Lower leg skin (tissue), 3 donors: ENCODE measurements at regions not wholly inside any gene's neighbourhood (a gene's known extent, or its start where the extent isn't known, plus 50 kb on each side); places are given as distances from the start of the nearest gene placed in this dataset.

ENCODE experiments used
- CTCF ChIP-seq, 3 donors: fragments of 450-650 bp; IDR thresholded peaks; one replicate each; pipeline ENCODE4 v1.5.1; 2016; ENCODE audit warnings: antibody characterized with exemption in 3 of 3, mild to moderate bottlenecking in 3 of 3, moderate library complexity in 2 of 3
- POLR2A ChIP-seq, 2 donors: fragments of 450-650 bp; IDR thresholded peaks; one replicate each; pipeline ENCODE4 v1.6.1; 2016 to 2017; ENCODE audit warnings: antibody characterized with exemption in 2 of 2, mild to moderate bottlenecking in 1 of 2, moderate library complexity in 1 of 2

GRCh38 chr10:120012131-120012400 is 119.5 kb downstream of the SEC23IP start:
- TF ChIP-seq CTCF (IDR thresholded peaks at IDR 0.05), result no peak
- no peak for TF ChIP-seq POLR2A (IDR thresholded peaks at IDR 0.05)
